ENCODE measurements at regions not wholly inside any gene's neighbourhood (a gene's known extent, or its start where the extent isn't known, plus 50 kb on each side); places are given as distances from the start of the nearest gene placed in this dataset.
"Not testable (repeated sequence)": the region's sequence is repeated elsewhere in the genome, so short reads cannot be mapped to it uniquely, and the experiment has no call there.

- no peak for DNase-seq
Measured at GRCh38 chr6:121549736-121550135, 114.3 kb downstream of the GJA1 start.

- no peak for DNase-seq
Measured at GRCh38 chr6:121550491-121551010, 115.1 kb downstream of the GJA1 start.

GRCh38 chr6:121555201-121555600, 119.8 kb downstream of the GJA1 start:
- no peak for DNase-seq

GRCh38 chr6:121556149-121556548, 120.7 kb downstream of the GJA1 start:
- not testable (repeated sequence) for DNase-seq

GRCh38 chr6:121557146-121557940, 121.9 kb downstream of the GJA1 start:
- DNase-seq: no peak

GRCh38 chr6:121559611-121560269, 124.3 kb downstream of the GJA1 start:
- no peak for DNase-seq

- DNase-seq: no peak
Measured at GRCh38 chr6:121560476-121560875, 125.0 kb downstream of the GJA1 start.

GRCh38 chr6:121563286-121563685, 127.8 kb downstream of the GJA1 start:
- no peak for DNase-seq

GRCh38 chr6:121564529-121564928, 129.1 kb downstream of the GJA1 start:
- DNase-seq: not testable (repeated sequence)

GRCh38 chr6:121571455-121571854, 136.0 kb downstream of the GJA1 start:
- no peak for DNase-seq

GRCh38 chr6:121573481-121573880, 138.0 kb downstream of the GJA1 start:
- DNase-seq: no peak

- DNase-seq: no peak
Measured at GRCh38 chr6:121578216-121578615, 142.8 kb downstream of the GJA1 start.

GRCh38 chr6:121579478-121579877, 144.0 kb downstream of the GJA1 start:
- no peak for DNase-seq

- no peak for DNase-seq
Measured at GRCh38 chr6:121581327-121581726, 145.9 kb downstream of the GJA1 start.

GRCh38 chr6:121582262-121582661, 146.8 kb downstream of the GJA1 start:
- no peak for DNase-seq

GRCh38 chr6:121584586-121585369, 149.3 kb downstream of the GJA1 start:
- DNase-seq: no peak

GRCh38 chr6:121590438-121590837, 155.0 kb downstream of the GJA1 start:
- DNase-seq: no peak

- no peak for DNase-seq
Measured at GRCh38 chr6:121590916-121591315, 155.5 kb downstream of the GJA1 start.

GRCh38 chr6:121592261-121592935, 157.0 kb downstream of the GJA1 start:
- no peak for DNase-seq

GRCh38 chr6:121593011-121593641, 157.7 kb downstream of the GJA1 start:
- DNase-seq: no peak

- DNase-seq: no peak
Measured at GRCh38 chr6:121594053-121594452, 158.6 kb downstream of the GJA1 start.

- no peak for DNase-seq
Measured at GRCh38 chr6:121595646-121596045, 160.2 kb downstream of the GJA1 start.

All from CD4-positive, alpha-beta T cell treated with Interferon alpha-2 for 1 hour (primary cell).